ENCODE measurements at regions not wholly inside any gene's neighbourhood (a gene's known extent, or its start where the extent isn't known, plus 50 kb on each side); places are given as distances from the start of the nearest gene placed in this dataset.

DNA sequence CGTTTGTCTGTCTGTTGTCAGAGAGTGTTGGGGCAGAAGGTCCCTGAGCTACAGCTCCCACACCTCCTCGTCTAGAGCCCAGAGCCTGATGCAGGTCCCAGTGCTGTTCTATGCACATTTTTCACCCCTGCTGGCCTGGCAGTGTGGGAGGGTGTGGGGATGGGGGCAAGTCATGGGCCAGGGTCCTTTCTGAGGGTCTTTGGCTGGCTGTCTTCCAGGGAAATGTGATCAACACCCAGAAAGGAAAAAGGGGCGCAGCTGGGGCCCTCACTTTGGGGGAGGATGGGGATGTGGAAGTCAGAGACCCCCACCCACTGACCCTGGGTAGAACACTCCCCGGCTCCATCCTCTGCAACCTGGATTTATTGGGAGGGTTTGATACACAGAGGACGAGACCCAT is 50.0 kb upstream of the ZNF716 start:
- TF ChIP-seq, protein P1, sequence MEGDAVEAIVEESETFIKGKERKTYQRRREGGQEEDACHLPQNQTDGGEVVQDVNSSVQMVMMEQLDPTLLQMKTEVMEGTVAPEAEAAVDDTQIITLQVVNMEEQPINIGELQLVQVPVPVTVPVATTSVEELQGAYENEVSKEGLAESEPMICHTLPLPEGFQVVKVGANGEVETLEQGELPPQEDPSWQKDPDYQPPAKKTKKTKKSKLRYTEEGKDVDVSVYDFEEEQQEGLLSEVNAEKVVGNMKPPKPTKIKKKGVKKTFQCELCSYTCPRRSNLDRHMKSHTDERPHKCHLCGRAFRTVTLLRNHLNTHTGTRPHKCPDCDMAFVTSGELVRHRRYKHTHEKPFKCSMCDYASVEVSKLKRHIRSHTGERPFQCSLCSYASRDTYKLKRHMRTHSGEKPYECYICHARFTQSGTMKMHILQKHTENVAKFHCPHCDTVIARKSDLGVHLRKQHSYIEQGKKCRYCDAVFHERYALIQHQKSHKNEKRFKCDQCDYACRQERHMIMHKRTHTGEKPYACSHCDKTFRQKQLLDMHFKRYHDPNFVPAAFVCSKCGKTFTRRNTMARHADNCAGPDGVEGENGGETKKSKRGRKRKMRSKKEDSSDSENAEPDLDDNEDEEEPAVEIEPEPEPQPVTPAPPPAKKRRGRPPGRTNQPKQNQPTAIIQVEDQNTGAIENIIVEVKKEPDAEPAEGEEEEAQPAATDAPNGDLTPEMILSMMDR (IDR thresholded peaks at IDR 0.05; ENCODE audit: low read depth, low read length), result no peak
- TF ChIP-seq, protein P2, sequence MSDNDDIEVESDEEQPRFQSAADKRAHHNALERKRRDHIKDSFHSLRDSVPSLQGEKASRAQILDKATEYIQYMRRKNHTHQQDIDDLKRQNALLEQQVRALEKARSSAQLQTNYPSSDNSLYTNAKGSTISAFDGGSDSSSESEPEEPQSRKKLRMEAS (IDR thresholded peaks at IDR 0.05; ENCODE audit: low read depth, low read length), result no peak
- TF ChIP-seq POLR2A (IDR thresholded peaks at IDR 0.05; ENCODE audit: extremely low read depth, insufficient read length) (no peak), MYC (IDR thresholded peaks at IDR 0.05; ENCODE audit: low read depth, low read length) (no peak)

Data from NB4 (cell line).